HCT116 (cell line): ENCODE measurements at regions not wholly inside any gene's neighbourhood (a gene's known extent, or its start where the extent isn't known, plus 50 kb on each side); places are given as distances from the start of the nearest gene placed in this dataset.

Experiments used
- ATAC-seq: fragments of 200-7000 bp; cut with Tn5 transposase; 2 replicates; pipeline ENCODE4 v1.9.1; 2020; ENCODE audit warnings: mild to moderate bottlenecking, moderate library complexity
- BruUV-seq: library from RNA; stranded (reverse); fragments of 400-500 nt; replicated peaks from 2 replicates; lab custom pipeline; 2021; lab: Mats Ljungman, UMichigan
- CTCF ChIA-PET: fragments of 300-600 bp; sonication (Branson Sonifier 250); formaldehyde crosslinking; loops from one replicate; lab custom pipeline; 2021; ENCODE audit warnings: antibody characterized with exemption; lab: Charles Lee
- POLR2A ChIA-PET: fragments of 300-600, 350-600 bp; sonication (Branson Sonifier 250); formaldehyde crosslinking; loops from one replicate; lab custom pipeline; 2021; ENCODE audit warnings: antibody characterized with exemption; lab: Charles Lee
- RAD21 ChIA-PET, 2 experiments: fragments of 300-600 bp; sonication (Branson Sonifier 250); formaldehyde crosslinking; loops; one replicate each; lab custom pipeline; 2023; ENCODE audit warnings: low total read pairs in 2 of 2; ENCODE audit not compliant: uncharacterized antibody in 2 of 2, unreplicated experiment in 2 of 2, low non-redundant PET in 1 of 2; lab: Charles Lee
- DNase-seq: peaks from one replicate; pipeline ENCODE4 v3.0.0-alpha.2; 2010; ENCODE audit warnings: low read depth, low spot score
- H2AFZ ChIP-seq: fragments of 200-600 bp; shearing (Covaris generic), sonication (generic); 2 replicates; pipeline ENCODE4 v1.6.1; 2017; ENCODE audit warnings: low read depth, mixed run types, mixed read lengths, antibody characterized with exemption, low read length; ENCODE audit not compliant: poor library complexity, severe bottlenecking
- H3K27ac ChIP-seq: 2 replicates; pipeline ENCODE4 v1.5.1; 2012; ENCODE audit warnings: low read depth, low read length
- H3K27me3 ChIP-seq: fragments of 200-600 bp; sonication (generic); 2 replicates; pipeline ENCODE4 v1.6.1; 2016; ENCODE audit warnings: mixed run types, low read length, mixed read lengths; ENCODE audit not compliant: insufficient read depth
- H3K36me3 ChIP-seq, 2 experiments: fragments of 200-500 bp in 1 of 2; fragments of 200-600 bp in 1 of 2; sonication (Bioruptor generic) in 1 of 2; sonication (generic) in 1 of 2; 2 replicates each; pipeline versions ENCODE4 v1.5.1 to v1.6.1; 2014 to 2016; ENCODE audit warnings: low read length in 2 of 2, inconsistent platforms in 1 of 2, mixed read lengths in 1 of 2, mixed run types in 1 of 2; ENCODE audit not compliant: insufficient read depth in 2 of 2, control insufficient read depth in 1 of 2
- H3K4me1 ChIP-seq, 2 experiments: fragments of 200-600 bp in 1 of 2; sonication (generic) in 1 of 2; 2 replicates each; pipeline versions ENCODE4 v1.5.1 to v1.6.1; 2012 to 2017; ENCODE audit warnings: low read length in 2 of 2, inconsistent platforms in 1 of 2, mild to moderate bottlenecking in 1 of 2, mixed read lengths in 1 of 2, mixed run types in 1 of 2, moderate library complexity in 1 of 2; ENCODE audit not compliant: insufficient read depth in 2 of 2, control insufficient read depth in 1 of 2
- H3K4me2 ChIP-seq: fragments of 200-600 bp; sonication (generic); 2 replicates; pipeline ENCODE4 v1.6.1; 2017; ENCODE audit warnings: mixed run types, low read length, mixed read lengths
- H3K4me3 ChIP-seq, 2 experiments: fragments of 200-600 bp in 1 of 2; sonication (generic) in 1 of 2; replicated peaks in 1 of 2; 2 replicates each; pipeline ENCODE4 v1.5.1; 2011 to 2016; ENCODE audit warnings: low read length in 2 of 2, control low read depth in 1 of 2, low read depth in 1 of 2, mild to moderate bottlenecking in 1 of 2, mixed read lengths in 1 of 2, mixed run types in 1 of 2
- H3K79me2 ChIP-seq: fragments of 200-600 bp; sonication (generic); 2 replicates; pipeline ENCODE4 v1.6.1; 2017; ENCODE audit warnings: mild to moderate bottlenecking, mixed run types, low read length, moderate library complexity, mixed read lengths; ENCODE audit not compliant: insufficient read depth
- H3K9ac ChIP-seq: fragments of 200-600 bp; sonication (generic); 2 replicates; pipeline ENCODE4 v1.6.1; 2016; ENCODE audit warnings: low read length, mixed read lengths
- H3K9me2 ChIP-seq: fragments of 200-600 bp; sonication (generic), shearing (Covaris generic); 2 replicates; pipeline ENCODE4 v1.6.1; 2017; ENCODE audit warnings: mixed run types, mild to moderate bottlenecking, moderate library complexity; ENCODE audit not compliant: insufficient read depth
- H3K9me3 ChIP-seq, 2 experiments: fragments of 200-500 bp in 1 of 2; fragments of 200-600 bp in 1 of 2; sonication (Bioruptor generic) in 1 of 2; sonication (generic) in 1 of 2; 2 replicates each; pipeline ENCODE4 v1.6.1; 2014 to 2017; ENCODE audit warnings: low read length in 2 of 2, mixed read lengths in 2 of 2, inconsistent platforms in 1 of 2, low read depth in 1 of 2, mild to moderate bottlenecking in 1 of 2, mixed run types in 1 of 2, moderate library complexity in 1 of 2; ENCODE audit not compliant: control insufficient read depth in 1 of 2, insufficient read depth in 1 of 2
- H4K20me1 ChIP-seq: fragments of 200-600 bp; sonication (generic), shearing (Covaris generic); 2 replicates; pipeline ENCODE4 v1.6.1; 2017; ENCODE audit warnings: mixed run types, mild to moderate bottlenecking, moderate library complexity; ENCODE audit not compliant: insufficient read depth
- CEBPB ChIP-seq: IDR thresholded peaks from 2 replicates; pipeline ENCODE4 v1.6.1; 2012; ENCODE audit warnings: low read depth
- EGR1 ChIP-seq: IDR thresholded peaks from 2 replicates; pipeline ENCODE4 v1.6.1; 2012; ENCODE audit warnings: low read depth
- ELF1 ChIP-seq: IDR thresholded peaks from 2 replicates; pipeline ENCODE4 v1.6.1; 2012; ENCODE audit warnings: low read depth, borderline replicate concordance
- EZH2 ChIP-seq: fragments of 200-600 bp; sonication (generic); IDR thresholded peaks from 2 replicates; pipeline ENCODE4 v1.6.1; 2017; ENCODE audit warnings: antibody characterized with exemption, mixed run types
- EZH2phosphoT487 ChIP-seq: fragments of 200-600 bp; IDR thresholded peaks from 2 replicates; pipeline ENCODE4 v1.6.1; 2018; ENCODE audit warnings: antibody characterized with exemption, borderline replicate concordance
- FOSL1 ChIP-seq: IDR thresholded peaks from 2 replicates; pipeline ENCODE4 v1.6.1; 2012; ENCODE audit warnings: low read depth
- POLR2A ChIP-seq: IDR thresholded peaks from 2 replicates; pipeline ENCODE4 v1.7.0; 2011; ENCODE audit warnings: borderline replicate concordance; ENCODE audit not compliant: insufficient read depth, insufficient read length; ENCODE audit errors: extremely low read depth
- RAD21 ChIP-seq: IDR thresholded peaks from 2 replicates; pipeline ENCODE4 v1.6.1; 2012; ENCODE audit warnings: low read depth, mild to moderate bottlenecking
- SIN3A ChIP-seq: IDR thresholded peaks from 2 replicates; pipeline ENCODE4 v1.6.1; 2012; ENCODE audit warnings: low read depth
- SRF ChIP-seq: IDR thresholded peaks from 2 replicates; pipeline ENCODE4 v1.6.1; 2012; ENCODE audit warnings: low read depth
- TCF7L2 ChIP-seq: IDR thresholded peaks from 2 replicates; pipeline ENCODE4 v1.7.0; 2011; ENCODE audit warnings: borderline replicate concordance, inconsistent platforms; ENCODE audit not compliant: insufficient read depth, insufficient read length; ENCODE audit errors: extremely low read depth
- ZFX ChIP-seq: fragments of 450-650 bp; IDR thresholded peaks from 2 replicates; pipeline ENCODE4 v1.6.1; 2017
- ZNF274 ChIP-seq: fragments of 200-500 bp; sonication (Bioruptor generic); IDR thresholded peaks from 2 replicates; pipeline ENCODE4 v1.6.1; 2014; ENCODE audit warnings: mild to moderate bottlenecking, low read depth, low read length, inconsistent platforms
- intact Hi-C: fragments of 100-400 bp; cut with micrococcal nuclease; formaldehyde crosslinking; loops from 2 replicates; pipeline ENCODE4 v1.10.0; 2022
- TF ChIP-seq, protein P1 (sequence below): IDR thresholded peaks from 2 replicates; pipeline ENCODE4 v1.6.1; 2011; ENCODE audit warnings: mild to moderate bottlenecking, low read length, moderate library complexity; ENCODE audit not compliant: insufficient replicate concordance; ENCODE audit errors: extremely low read depth
- TF ChIP-seq, protein P2 (sequence below): IDR thresholded peaks from 2 replicates; pipeline ENCODE4 v1.6.1; 2012; ENCODE audit warnings: low read depth
- TF ChIP-seq, protein P3 (sequence below): IDR thresholded peaks from 2 replicates; pipeline ENCODE4 v1.6.1; 2012
- TF ChIP-seq, protein P4 (sequence below): IDR thresholded peaks from 2 replicates; pipeline ENCODE4 v1.6.1; 2012

DNA sequence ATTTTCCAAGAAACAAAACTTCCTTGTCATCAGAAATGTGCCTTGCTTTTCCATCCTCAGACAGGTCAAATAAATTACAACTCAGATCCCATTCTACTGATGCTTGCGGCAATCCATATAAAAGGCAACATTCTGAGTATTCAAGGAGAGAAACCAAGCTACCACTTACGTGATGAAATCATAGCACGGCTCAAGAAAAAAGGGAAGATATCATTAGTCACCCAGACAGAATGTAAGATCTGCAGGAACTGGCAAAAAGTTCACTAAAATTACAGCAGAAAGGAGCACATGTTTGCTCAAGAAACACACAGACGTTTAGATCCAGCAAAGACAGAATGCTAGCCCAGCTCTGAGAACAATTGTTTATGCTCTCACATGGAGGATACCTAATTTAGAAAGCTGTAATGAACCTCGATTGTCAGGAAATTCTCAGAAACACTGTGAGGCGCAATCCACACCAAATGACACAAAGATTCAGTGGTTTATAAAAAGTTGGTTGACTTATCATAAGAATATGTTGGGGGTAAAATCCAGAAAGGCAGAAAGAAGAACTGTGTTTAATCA, 304.2 kb downstream of the ADGRG6 start:
- no peak overlapping the region for H2AFZ ChIP-seq
- no peaks in the 10 kb centered on the region for H3K27me3 ChIP-seq
- ATAC-seq (no peak), DNase-seq (no peak)
- no peaks in the 10 kb centered on the region for H4K20me1 ChIP-seq
- H3K4me3 ChIP-seq = no peak overlapping the region
- ChIA-PET CTCF (no interaction called here), RAD21 (no interaction called here), POLR2A (no interaction called here)
- H3K36me3 ChIP-seq = no peaks in the 10 kb centered on the region
- BruUV-seq = no TSS peak
- H3K9ac ChIP-seq = no peak overlapping the region
- no peaks in the 10 kb centered on the region for H3K4me1 ChIP-seq
- TF ChIP-seq, protein P1, sequence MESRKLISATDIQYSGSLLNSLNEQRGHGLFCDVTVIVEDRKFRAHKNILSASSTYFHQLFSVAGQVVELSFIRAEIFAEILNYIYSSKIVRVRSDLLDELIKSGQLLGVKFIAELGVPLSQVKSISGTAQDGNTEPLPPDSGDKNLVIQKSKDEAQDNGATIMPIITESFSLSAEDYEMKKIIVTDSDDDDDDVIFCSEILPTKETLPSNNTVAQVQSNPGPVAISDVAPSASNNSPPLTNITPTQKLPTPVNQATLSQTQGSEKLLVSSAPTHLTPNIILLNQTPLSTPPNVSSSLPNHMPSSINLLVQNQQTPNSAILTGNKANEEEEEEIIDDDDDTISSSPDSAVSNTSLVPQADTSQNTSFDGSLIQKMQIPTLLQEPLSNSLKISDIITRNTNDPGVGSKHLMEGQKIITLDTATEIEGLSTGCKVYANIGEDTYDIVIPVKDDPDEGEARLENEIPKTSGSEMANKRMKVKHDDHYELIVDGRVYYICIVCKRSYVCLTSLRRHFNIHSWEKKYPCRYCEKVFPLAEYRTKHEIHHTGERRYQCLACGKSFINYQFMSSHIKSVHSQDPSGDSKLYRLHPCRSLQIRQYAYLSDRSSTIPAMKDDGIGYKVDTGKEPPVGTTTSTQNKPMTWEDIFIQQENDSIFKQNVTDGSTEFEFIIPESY = no peak
- TF ChIP-seq EZH2 = no peak
- TF ChIP-seq ZNF274 = no peak
- TF ChIP-seq SIN3A = no peak
- no peak for TF ChIP-seq EZH2phosphoT487
- TF ChIP-seq POLR2A = no peak
- TF ChIP-seq ELF1 = no peak
- TF ChIP-seq RAD21 = no peak
- TF ChIP-seq CEBPB = no peak
- TF ChIP-seq TCF7L2 = no peak
- no peak for TF ChIP-seq FOSL1
- TF ChIP-seq, protein P2, sequence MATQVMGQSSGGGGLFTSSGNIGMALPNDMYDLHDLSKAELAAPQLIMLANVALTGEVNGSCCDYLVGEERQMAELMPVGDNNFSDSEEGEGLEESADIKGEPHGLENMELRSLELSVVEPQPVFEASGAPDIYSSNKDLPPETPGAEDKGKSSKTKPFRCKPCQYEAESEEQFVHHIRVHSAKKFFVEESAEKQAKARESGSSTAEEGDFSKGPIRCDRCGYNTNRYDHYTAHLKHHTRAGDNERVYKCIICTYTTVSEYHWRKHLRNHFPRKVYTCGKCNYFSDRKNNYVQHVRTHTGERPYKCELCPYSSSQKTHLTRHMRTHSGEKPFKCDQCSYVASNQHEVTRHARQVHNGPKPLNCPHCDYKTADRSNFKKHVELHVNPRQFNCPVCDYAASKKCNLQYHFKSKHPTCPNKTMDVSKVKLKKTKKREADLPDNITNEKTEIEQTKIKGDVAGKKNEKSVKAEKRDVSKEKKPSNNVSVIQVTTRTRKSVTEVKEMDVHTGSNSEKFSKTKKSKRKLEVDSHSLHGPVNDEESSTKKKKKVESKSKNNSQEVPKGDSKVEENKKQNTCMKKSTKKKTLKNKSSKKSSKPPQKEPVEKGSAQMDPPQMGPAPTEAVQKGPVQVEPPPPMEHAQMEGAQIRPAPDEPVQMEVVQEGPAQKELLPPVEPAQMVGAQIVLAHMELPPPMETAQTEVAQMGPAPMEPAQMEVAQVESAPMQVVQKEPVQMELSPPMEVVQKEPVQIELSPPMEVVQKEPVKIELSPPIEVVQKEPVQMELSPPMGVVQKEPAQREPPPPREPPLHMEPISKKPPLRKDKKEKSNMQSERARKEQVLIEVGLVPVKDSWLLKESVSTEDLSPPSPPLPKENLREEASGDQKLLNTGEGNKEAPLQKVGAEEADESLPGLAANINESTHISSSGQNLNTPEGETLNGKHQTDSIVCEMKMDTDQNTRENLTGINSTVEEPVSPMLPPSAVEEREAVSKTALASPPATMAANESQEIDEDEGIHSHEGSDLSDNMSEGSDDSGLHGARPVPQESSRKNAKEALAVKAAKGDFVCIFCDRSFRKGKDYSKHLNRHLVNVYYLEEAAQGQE = no peak
- no peak for TF ChIP-seq ZFX
- TF ChIP-seq EGR1 = no peak
- TF ChIP-seq, protein P3, sequence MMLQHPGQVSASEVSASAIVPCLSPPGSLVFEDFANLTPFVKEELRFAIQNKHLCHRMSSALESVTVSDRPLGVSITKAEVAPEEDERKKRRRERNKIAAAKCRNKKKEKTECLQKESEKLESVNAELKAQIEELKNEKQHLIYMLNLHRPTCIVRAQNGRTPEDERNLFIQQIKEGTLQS = no peak
- TF ChIP-seq SRF = no peak
- TF ChIP-seq, protein P4, sequence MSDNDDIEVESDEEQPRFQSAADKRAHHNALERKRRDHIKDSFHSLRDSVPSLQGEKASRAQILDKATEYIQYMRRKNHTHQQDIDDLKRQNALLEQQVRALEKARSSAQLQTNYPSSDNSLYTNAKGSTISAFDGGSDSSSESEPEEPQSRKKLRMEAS = no peak
- H3K4me2 ChIP-seq = no peak overlapping the region
- H3K79me2 ChIP-seq = no peaks in the 10 kb centered on the region
- H3K27ac ChIP-seq = no peak overlapping the region
- H3K9me3 ChIP-seq = no peaks in the 10 kb centered on the region
- intact Hi-C loops = no loop called here
- no peaks in the 10 kb centered on the region for H3K9me2 ChIP-seq
